AG09309 (cell line): ENCODE measurements at regions not wholly inside any gene's neighbourhood (a gene's known extent, or its start where the extent isn't known, plus 50 kb on each side); places are given as distances from the start of the nearest gene placed in this dataset.

Experiments
- DNase-seq: peaks from one replicate; pipeline ENCODE4 v3.0.0-alpha.2; 2010; ENCODE audit warnings: low read depth
- H3K4me3 ChIP-seq: 2 replicates; pipeline ENCODE4 v1.5.1; 2011; ENCODE audit warnings: mild to moderate bottlenecking, low read depth, low read length, moderate library complexity; ENCODE audit not compliant: control insufficient read depth
- TF ChIP-seq, protein P1 (sequence below): IDR thresholded peaks from 2 replicates; pipeline ENCODE4 v1.5.1; 2011; ENCODE audit warnings: mild to moderate bottlenecking, low read depth, low read length, inconsistent platforms; ENCODE audit not compliant: insufficient read depth, control insufficient read depth; ENCODE audit errors: missing control alignments

DNA sequence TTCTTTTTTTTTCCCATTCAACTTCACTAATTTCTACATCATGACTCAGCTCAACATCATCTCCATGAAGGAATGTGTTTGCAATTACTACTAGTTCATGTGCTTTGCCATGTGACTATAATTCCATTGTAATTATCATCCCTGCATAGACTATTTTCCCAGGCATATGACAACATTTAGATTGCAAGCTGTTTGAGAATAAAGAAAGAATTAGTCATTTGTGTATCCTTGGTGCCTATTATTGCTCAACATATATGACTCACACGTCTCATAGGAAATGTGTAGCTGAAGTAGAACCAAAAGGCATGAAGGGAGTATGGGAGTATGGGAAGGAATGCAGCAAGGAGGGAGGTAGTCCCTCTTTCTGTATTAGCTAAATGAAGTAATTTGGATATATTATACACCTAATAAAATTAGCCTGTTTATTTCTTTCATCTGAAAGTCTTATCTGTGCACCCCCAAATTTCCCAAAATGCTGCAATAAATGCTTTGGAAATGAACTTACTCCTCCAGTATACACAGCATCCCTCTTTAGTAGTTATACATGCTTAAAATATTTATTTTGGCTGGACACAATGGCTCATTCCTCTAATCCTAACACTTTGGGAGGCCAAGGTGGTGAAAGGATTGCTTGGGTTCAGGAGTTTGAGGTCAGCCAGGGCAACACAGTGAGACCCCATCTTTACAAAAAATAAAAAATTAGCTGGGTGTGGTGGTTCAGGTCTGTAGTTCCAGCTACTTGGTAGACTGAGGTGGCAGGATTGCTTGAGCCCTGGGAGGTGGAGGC lies 316.9 kb upstream of the ADGRL4 start:
- H3K4me3 ChIP-seq = no peak overlapping the region

DNA sequence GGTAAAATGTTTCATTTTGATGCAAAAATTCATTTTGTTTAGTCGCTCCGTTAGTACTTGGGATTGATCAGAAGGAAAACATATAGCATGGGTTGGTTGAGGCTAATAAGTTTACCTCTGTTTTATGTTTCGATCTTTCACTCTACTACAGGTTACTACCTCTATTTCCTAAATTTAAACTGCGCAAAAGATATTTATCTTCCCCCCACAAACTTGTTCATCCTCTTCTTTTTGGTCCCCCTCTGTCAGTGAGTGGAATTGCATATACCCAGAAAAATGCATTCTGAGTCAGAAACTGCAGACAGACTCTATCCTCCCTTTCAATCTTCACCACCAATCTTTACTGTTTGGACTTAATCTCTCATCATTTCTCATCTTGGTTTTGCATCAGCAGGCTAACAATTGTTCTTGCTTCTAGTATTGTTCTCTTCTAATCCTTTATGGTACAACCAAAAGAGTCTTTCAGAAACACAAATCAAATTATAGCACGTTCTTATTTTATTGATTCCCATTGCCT lies 316.0 kb upstream of the ADGRL4 start:
- peak; percentile 1 for DNase-seq
- H3K4me3 ChIP-seq = no peak overlapping the region

More for the DNA sequence above, 316.9 kb upstream of the ADGRL4 start:
- peak; percentile 99 for DNase-seq
- TF ChIP-seq, protein P1, sequence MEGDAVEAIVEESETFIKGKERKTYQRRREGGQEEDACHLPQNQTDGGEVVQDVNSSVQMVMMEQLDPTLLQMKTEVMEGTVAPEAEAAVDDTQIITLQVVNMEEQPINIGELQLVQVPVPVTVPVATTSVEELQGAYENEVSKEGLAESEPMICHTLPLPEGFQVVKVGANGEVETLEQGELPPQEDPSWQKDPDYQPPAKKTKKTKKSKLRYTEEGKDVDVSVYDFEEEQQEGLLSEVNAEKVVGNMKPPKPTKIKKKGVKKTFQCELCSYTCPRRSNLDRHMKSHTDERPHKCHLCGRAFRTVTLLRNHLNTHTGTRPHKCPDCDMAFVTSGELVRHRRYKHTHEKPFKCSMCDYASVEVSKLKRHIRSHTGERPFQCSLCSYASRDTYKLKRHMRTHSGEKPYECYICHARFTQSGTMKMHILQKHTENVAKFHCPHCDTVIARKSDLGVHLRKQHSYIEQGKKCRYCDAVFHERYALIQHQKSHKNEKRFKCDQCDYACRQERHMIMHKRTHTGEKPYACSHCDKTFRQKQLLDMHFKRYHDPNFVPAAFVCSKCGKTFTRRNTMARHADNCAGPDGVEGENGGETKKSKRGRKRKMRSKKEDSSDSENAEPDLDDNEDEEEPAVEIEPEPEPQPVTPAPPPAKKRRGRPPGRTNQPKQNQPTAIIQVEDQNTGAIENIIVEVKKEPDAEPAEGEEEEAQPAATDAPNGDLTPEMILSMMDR = no peak

DNA sequence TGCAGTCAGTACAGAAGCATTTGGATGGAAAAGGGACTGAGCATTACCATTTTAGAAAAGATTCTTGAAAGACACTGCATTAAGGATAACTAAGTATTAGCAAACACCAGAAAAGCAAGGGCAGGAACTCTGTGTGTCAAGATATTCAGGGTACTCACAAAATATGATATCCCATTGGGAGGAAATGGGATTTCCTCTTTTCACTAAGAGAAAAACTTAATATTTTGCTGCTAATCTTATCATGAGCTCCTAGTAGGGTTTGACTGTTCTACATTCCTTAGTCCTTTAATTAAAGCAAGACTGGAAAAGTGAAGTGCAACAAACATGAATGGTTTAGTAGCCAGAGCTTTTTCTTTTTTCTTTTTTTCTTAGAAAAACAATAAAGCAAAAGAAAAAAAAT lies 305.9 kb upstream of the ADGRL4 start:
- TF ChIP-seq, protein P1 = no peak
- H3K4me3 ChIP-seq = no peak overlapping the region
- DNase-seq = no peak

More for the DNA sequence above, 316.0 kb upstream of the ADGRL4 start:
- TF ChIP-seq, protein P1 = peak; percentile 21

DNA sequence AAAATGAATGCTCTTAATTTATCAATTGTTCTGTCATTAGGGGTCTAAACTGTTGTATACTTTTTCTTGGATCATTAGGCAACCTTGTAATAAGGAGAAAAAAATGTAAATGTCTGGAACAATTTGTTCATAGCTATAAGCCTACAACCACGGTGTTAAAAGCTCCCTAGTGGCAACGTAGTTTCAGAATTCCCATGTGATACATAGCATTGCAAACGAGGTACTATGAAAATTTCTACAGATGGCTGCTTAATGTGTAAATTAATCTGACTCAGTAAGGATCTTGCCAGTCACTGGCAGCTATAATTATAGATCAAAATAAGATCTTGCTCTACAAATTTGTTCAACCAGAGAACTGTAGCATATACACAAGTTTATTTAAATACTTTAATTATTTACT lies 304.1 kb upstream of the ADGRL4 start:
- TF ChIP-seq, protein P1 = no peak
- no peak overlapping the region for H3K4me3 ChIP-seq
- DNase-seq = no peak

DNA sequence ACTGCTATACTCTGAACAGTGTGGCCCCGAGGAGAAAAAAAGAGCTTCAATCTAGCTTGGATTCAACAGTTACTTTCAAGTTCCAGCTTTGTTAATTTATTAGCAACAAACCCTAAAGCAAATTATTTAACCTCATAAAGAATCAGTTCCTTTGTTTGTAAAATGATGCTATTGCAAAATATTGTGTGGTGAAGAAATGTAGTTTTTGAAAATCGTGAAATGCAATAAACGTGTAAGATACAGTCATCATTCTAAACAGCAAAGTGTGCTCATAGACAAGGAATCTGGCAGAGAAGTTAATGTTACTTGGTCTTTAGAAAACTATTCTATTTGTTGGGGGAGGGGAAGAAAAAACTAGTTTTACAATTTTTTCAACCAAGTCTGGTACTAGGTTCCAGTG lies 297.6 kb upstream of the ADGRL4 start:
- no peak overlapping the region for H3K4me3 ChIP-seq
- peak; percentile 52 for DNase-seq
- TF ChIP-seq, protein P1 = no peak

DNA sequence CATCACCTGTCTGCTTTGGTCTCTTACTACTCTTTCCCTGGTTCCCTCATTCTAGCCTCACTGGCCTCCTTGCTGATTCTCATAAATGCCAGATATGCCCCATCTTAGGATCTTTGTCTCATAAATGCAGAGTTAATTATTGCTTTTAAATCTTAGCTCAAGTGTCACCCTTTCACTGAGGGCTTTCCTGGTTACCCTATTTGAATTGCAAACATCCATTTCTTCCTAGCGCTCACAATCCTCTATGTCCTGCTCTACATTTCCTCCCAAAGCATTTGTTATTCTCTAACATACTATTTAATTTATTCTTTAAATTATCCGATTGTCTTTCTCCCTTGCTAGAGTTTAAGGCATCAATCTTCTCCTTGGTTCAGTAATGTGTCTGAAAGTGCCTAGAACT lies 296.5 kb upstream of the ADGRL4 start:
- DNase-seq = no peak
- no peak overlapping the region for H3K4me3 ChIP-seq
- TF ChIP-seq, protein P1 = no peak
